Loucy (cell line): ENCODE measurements at regions not wholly inside any gene's neighbourhood (a gene's known extent, or its start where the extent isn't known, plus 50 kb on each side); places are given as distances from the start of the nearest gene placed in this dataset.
"Not testable (repeated sequence)": the region's sequence is repeated elsewhere in the genome, so short reads cannot be mapped to it uniquely, and the experiment has no call there.

Source experiments
- H2AFZ ChIP-seq: fragments of 200-600 bp; sonication (generic); 2 replicates; pipeline ENCODE4 v1.6.0; 2016; ENCODE audit warnings: antibody characterized with exemption, mild to moderate bottlenecking, low read length, moderate library complexity
- H3F3A ChIP-seq: fragments of 200-600 bp; 2 replicates; pipeline ENCODE4 v1.6.0; 2016; ENCODE audit warnings: antibody characterized with exemption, low read depth, mild to moderate bottlenecking
- H3K27me3 ChIP-seq: fragments of 200-600 bp; sonication (generic); 2 replicates; pipeline ENCODE4 v1.6.1; 2014; ENCODE audit warnings: low read length, mild to moderate bottlenecking; ENCODE audit not compliant: insufficient read depth, poor library complexity, severe bottlenecking
- H3K36me3 ChIP-seq: fragments of 200-600 bp; sonication (generic); 2 replicates; pipeline ENCODE4 v1.6.1; 2016; ENCODE audit warnings: low read length; ENCODE audit not compliant: insufficient read depth
- H3K4me1 ChIP-seq: fragments of 200-600 bp; sonication (generic); 2 replicates; pipeline ENCODE4 v1.5.1; 2014; ENCODE audit warnings: low read length, mild to moderate bottlenecking; ENCODE audit not compliant: insufficient read depth, poor library complexity, severe bottlenecking
- H3K4me2 ChIP-seq: fragments of 200-600 bp; sonication (generic); 2 replicates; pipeline ENCODE4 v1.6.0; 2014; ENCODE audit warnings: antibody characterized with exemption, low read length, low read depth, mild to moderate bottlenecking; ENCODE audit not compliant: poor library complexity, severe bottlenecking
- H3K4me3 ChIP-seq: fragments of 200-600 bp; sonication (generic); 2 replicates; pipeline ENCODE4 v1.5.1; 2014; ENCODE audit warnings: low read length, mild to moderate bottlenecking, mixed read lengths; ENCODE audit not compliant: poor library complexity, severe bottlenecking
- H3K79me2 ChIP-seq: fragments of 200-600 bp; sonication (generic); 2 replicates; pipeline ENCODE4 v1.6.1; 2014; ENCODE audit warnings: low read length; ENCODE audit not compliant: insufficient read depth
- H3K9ac ChIP-seq: fragments of 200-600 bp; sonication (generic); 2 replicates; pipeline ENCODE4 v1.6.0; 2014; ENCODE audit warnings: mild to moderate bottlenecking, low read depth, low read length, moderate library complexity; ENCODE audit not compliant: poor library complexity, severe bottlenecking
- H3K9me2 ChIP-seq: fragments of 200-600 bp; sonication (generic); replicated peaks from 2 replicates; pipeline ENCODE4 v1.6.1; 2016; ENCODE audit warnings: low read depth, low read length, mixed read lengths
- H3K9me3 ChIP-seq: fragments of 200-600 bp; sonication (generic); 2 replicates; pipeline ENCODE4 v1.6.1; 2014; ENCODE audit warnings: mild to moderate bottlenecking, antibody characterized with exemption, low read length, low read depth; ENCODE audit not compliant: insufficient read depth
- H4K20me1 ChIP-seq: fragments of 200-600 bp; sonication (generic); 2 replicates; pipeline ENCODE4 v1.6.0; 2014; ENCODE audit warnings: antibody characterized with exemption, low read length, mild to moderate bottlenecking; ENCODE audit not compliant: insufficient read depth, poor library complexity, severe bottlenecking
- CTCF ChIP-seq: fragments of 200-600 bp; sonication (generic); conservative IDR thresholded peaks from 2 replicates; pipeline ENCODE4 v1.5.1; 2014; ENCODE audit warnings: mild to moderate bottlenecking, antibody characterized with exemption, low read length
- EZH2phosphoT487 ChIP-seq: fragments of 200-600 bp; IDR thresholded peaks from 2 replicates; pipeline ENCODE4 v1.6.1; 2018; ENCODE audit warnings: antibody characterized with exemption, mild to moderate bottlenecking, moderate library complexity, borderline replicate concordance

GRCh38 chr2:189318761-189319160 lies 122.5 kb upstream of the WDR75 start:
- H3K4me1 ChIP-seq, result peaks cover 4% of the 10 kb centered on the region

GRCh38 chr2:189319424-189319823 lies 121.8 kb upstream of the WDR75 start:
- not testable (repeated sequence) for H3K27me3 ChIP-seq, H4K20me1 ChIP-seq, H3K9me2 ChIP-seq, H3F3A ChIP-seq, H3K4me1 ChIP-seq, H3K36me3 ChIP-seq, H3K4me3 ChIP-seq, H3K79me2 ChIP-seq, H3K9ac ChIP-seq, H3K4me2 ChIP-seq, H3K9me3 ChIP-seq, H2AFZ ChIP-seq

More at GRCh38 chr2:189318761-189319160, 122.5 kb upstream of the WDR75 start:
- Histone ChIP-seq H4K20me1 (no peaks in the 10 kb centered on the region), H3K27me3 (no peaks in the 10 kb centered on the region), H3K36me3 (no peaks in the 10 kb centered on the region), H3K9me3 (no peaks in the 10 kb centered on the region), H3K4me2 (no peak overlapping the region), H3K9ac (no peak overlapping the region), H3K4me3 (no peak overlapping the region), H3K9me2 (no peaks in the 10 kb centered on the region), H2AFZ (no peak overlapping the region), H3K79me2 (no peaks in the 10 kb centered on the region), H3F3A (no peaks in the 10 kb centered on the region)
- TF ChIP-seq EZH2phosphoT487 (no peak), CTCF (no peak)

GRCh38 chr2:189327879-189328847 lies 113.1 kb upstream of the WDR75 start:
- H2AFZ ChIP-seq, result no peak overlapping the region
- TF ChIP-seq CTCF (no peak), EZH2phosphoT487 (no peak)
- H3K79me2 ChIP-seq, result no peaks in the 10 kb centered on the region
- no peak overlapping the region for H3K9ac ChIP-seq
- no peaks in the 10 kb centered on the region for H3K4me1 ChIP-seq
- no peaks in the 10 kb centered on the region for H4K20me1 ChIP-seq
- no peak overlapping the region for H3K4me3 ChIP-seq
- no peaks in the 10 kb centered on the region for H3F3A ChIP-seq
- no peaks in the 10 kb centered on the region for H3K27me3 ChIP-seq
- no peaks in the 10 kb centered on the region for H3K9me3 ChIP-seq
- H3K36me3 ChIP-seq, result no peaks in the 10 kb centered on the region
- no peaks in the 10 kb centered on the region for H3K9me2 ChIP-seq
- no peak overlapping the region for H3K4me2 ChIP-seq
